ENCODE measurements at regions not wholly inside any gene's neighbourhood (a gene's known extent, or its start where the extent isn't known, plus 50 kb on each side); places are given as distances from the start of the nearest gene placed in this dataset.

- Histone ChIP-seq H3F3A (ENCODE audit: insufficient read depth, low read length) (no peaks in the 10 kb centered on the region), H4K20me1 (ENCODE audit: insufficient read depth, low read length) (no peaks in the 10 kb centered on the region), H3K4me3 (ENCODE audit: low read depth, low read length, poor library complexity, severe bottlenecking) (no peak overlapping the region), H3K9me3 (ENCODE audit: low read length) (no peaks in the 10 kb centered on the region), H3K9ac (ENCODE audit: low read length) (no peak overlapping the region), H3K27me3 (ENCODE audit: insufficient read depth, low read length) (no peaks in the 10 kb centered on the region), H2AFZ (ENCODE audit: low read length) (no peak overlapping the region), H3K4me2 (ENCODE audit: low read length) (no peak overlapping the region), H3K36me3 (ENCODE audit: insufficient read depth, low read length) (no peaks in the 10 kb centered on the region), H3K4me1 (ENCODE audit: insufficient read depth, low read length, severe bottlenecking) (no peaks in the 10 kb centered on the region), H3K9me2 (ENCODE audit: low read depth, low read length) (no peaks in the 10 kb centered on the region), H3K79me2 (ENCODE audit: insufficient read depth, low read length) (no peaks in the 10 kb centered on the region), H3K27ac (ENCODE audit: low read depth, low read length, poor library complexity, severe bottlenecking) (no peak overlapping the region)
- no peak for TF ChIP-seq CTCF (IDR thresholded peaks at IDR 0.05; ENCODE audit: low read length)
- TF ChIP-seq EZH2 (IDR thresholded peaks at IDR 0.05; ENCODE audit: borderline replicate concordance, low read length): no peak
Observed at GRCh38 chr6:141452354-141452686, 680.4 kb upstream of the GJE1 start.

- H3K4me2 ChIP-seq (ENCODE audit: low read length): no peak overlapping the region
- H4K20me1 ChIP-seq (ENCODE audit: insufficient read depth, low read length): no peaks in the 10 kb centered on the region
- no peak overlapping the region for H3K4me3 ChIP-seq (ENCODE audit: low read depth, low read length, poor library complexity, severe bottlenecking)
- no peaks in the 10 kb centered on the region for H3K27me3 ChIP-seq (ENCODE audit: insufficient read depth, low read length)
- H3K79me2 ChIP-seq (ENCODE audit: insufficient read depth, low read length): no peaks in the 10 kb centered on the region
- H3K9me3 ChIP-seq (ENCODE audit: low read length): no peaks in the 10 kb centered on the region
- H3K36me3 ChIP-seq (ENCODE audit: insufficient read depth, low read length): no peaks in the 10 kb centered on the region
- no peaks in the 10 kb centered on the region for H3K4me1 ChIP-seq (ENCODE audit: insufficient read depth, low read length, severe bottlenecking)
- TF ChIP-seq EZH2 (IDR thresholded peaks at IDR 0.05; ENCODE audit: borderline replicate concordance, low read length) (no peak), CTCF (IDR thresholded peaks at IDR 0.05; ENCODE audit: low read length) (no peak)
- H3F3A ChIP-seq (ENCODE audit: insufficient read depth, low read length): no peaks in the 10 kb centered on the region
- H3K9ac ChIP-seq (ENCODE audit: low read length): no peak overlapping the region
- H3K9me2 ChIP-seq (ENCODE audit: low read depth, low read length): no peaks in the 10 kb centered on the region
- H2AFZ ChIP-seq (ENCODE audit: low read length): no peak overlapping the region
- H3K27ac ChIP-seq (ENCODE audit: low read depth, low read length, poor library complexity, severe bottlenecking): no peak overlapping the region
Observed at GRCh38 chr6:141451511-141452353, 681.0 kb upstream of the GJE1 start.

DNA sequence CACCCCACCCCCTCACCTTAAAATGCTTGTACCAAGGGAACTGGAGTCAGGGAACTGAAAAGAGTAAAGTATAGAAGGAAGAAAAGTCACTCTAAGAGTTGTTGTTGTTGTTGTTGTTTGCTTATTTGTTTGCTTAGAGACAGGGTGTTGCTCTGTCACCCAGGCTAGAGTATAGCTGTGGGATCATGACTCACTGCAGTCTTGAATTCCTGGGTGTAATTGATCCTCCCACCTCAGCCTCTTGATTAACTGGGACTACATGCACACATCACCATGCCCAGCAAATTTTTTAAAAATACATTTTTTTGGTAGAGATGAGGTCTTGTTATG is 681.6 kb upstream of the GJE1 start:
- no peaks in the 10 kb centered on the region for H3F3A ChIP-seq (ENCODE audit: insufficient read depth, low read length)
- no peak overlapping the region for H3K9ac ChIP-seq (ENCODE audit: low read length)
- H3K4me3 ChIP-seq (ENCODE audit: low read depth, low read length, poor library complexity, severe bottlenecking): no peak overlapping the region
- TF ChIP-seq CTCF (IDR thresholded peaks at IDR 0.05; ENCODE audit: low read length): no peak
- TF ChIP-seq EZH2 (IDR thresholded peaks at IDR 0.05; ENCODE audit: borderline replicate concordance, low read length): no peak
- H2AFZ ChIP-seq (ENCODE audit: low read length): no peak overlapping the region
- H3K4me1 ChIP-seq (ENCODE audit: insufficient read depth, low read length, severe bottlenecking): no peaks in the 10 kb centered on the region
- H3K36me3 ChIP-seq (ENCODE audit: insufficient read depth, low read length): no peaks in the 10 kb centered on the region
- H3K4me2 ChIP-seq (ENCODE audit: low read length): no peak overlapping the region
- no peaks in the 10 kb centered on the region for H3K27me3 ChIP-seq (ENCODE audit: insufficient read depth, low read length)
- no peaks in the 10 kb centered on the region for H3K9me3 ChIP-seq (ENCODE audit: low read length)
- H3K9me2 ChIP-seq (ENCODE audit: low read depth, low read length): no peaks in the 10 kb centered on the region
- H3K79me2 ChIP-seq (ENCODE audit: insufficient read depth, low read length): no peaks in the 10 kb centered on the region
- no peaks in the 10 kb centered on the region for H4K20me1 ChIP-seq (ENCODE audit: insufficient read depth, low read length)
- H3K27ac ChIP-seq (ENCODE audit: low read depth, low read length, poor library complexity, severe bottlenecking): no peak overlapping the region
